DOHH2 (cell line): ENCODE measurements at regions not wholly inside any gene's neighbourhood (a gene's known extent, or its start where the extent isn't known, plus 50 kb on each side); places are given as distances from the start of the nearest gene placed in this dataset.
A peak's percentile ranks its signal among the peaks of the same experiment; 100 is the strongest.

ENCODE experiments used
- H3F3A ChIP-seq: fragments of 200-600 bp; sonication (generic), shearing (Covaris generic); 2 replicates; pipeline ENCODE4 v1.6.0; 2016; ENCODE audit warnings: antibody characterized with exemption, mild to moderate bottlenecking; ENCODE audit not compliant: control insufficient read depth, insufficient read depth
- H3K27ac ChIP-seq: fragments of 200-600 bp; sonication (generic); 2 replicates; pipeline ENCODE4 v1.5.1; 2014; ENCODE audit warnings: low read depth, mild to moderate bottlenecking, low read length, moderate library complexity
- H3K27me3 ChIP-seq: fragments of 200-600 bp; sonication (generic); 2 replicates; pipeline ENCODE4 v1.6.1; 2014; ENCODE audit warnings: mild to moderate bottlenecking, low read length, mixed read lengths; ENCODE audit not compliant: control insufficient read depth
- H3K36me3 ChIP-seq: fragments of 200-600 bp; sonication (generic); 2 replicates; pipeline ENCODE4 v1.6.1; 2014; ENCODE audit warnings: mild to moderate bottlenecking, low read length, moderate library complexity, mixed read lengths; ENCODE audit not compliant: control insufficient read depth
- H3K4me1 ChIP-seq: fragments of 200-600 bp; sonication (generic); 2 replicates; pipeline ENCODE4 v1.6.1; 2014; ENCODE audit warnings: mild to moderate bottlenecking, low read length, mixed read lengths; ENCODE audit not compliant: control insufficient read depth
- H3K4me2 ChIP-seq: fragments of 200-600 bp; sonication (generic); 2 replicates; pipeline ENCODE4 v1.6.0; 2014; ENCODE audit warnings: mild to moderate bottlenecking, low read length, moderate library complexity
- H3K4me3 ChIP-seq: fragments of 200-600 bp; sonication (generic); 2 replicates; pipeline ENCODE4 v1.5.1; 2014; ENCODE audit warnings: mild to moderate bottlenecking, low read length, mixed read lengths
- H3K79me2 ChIP-seq: fragments of 200-600 bp; sonication (generic); 2 replicates; pipeline ENCODE4 v1.6.1; 2014; ENCODE audit warnings: mild to moderate bottlenecking, low read length, mixed read lengths; ENCODE audit not compliant: control insufficient read depth
- H3K9me2 ChIP-seq: fragments of 200-600 bp; sonication (generic); replicated peaks from 2 replicates; pipeline ENCODE4 v1.6.1; 2014; ENCODE audit warnings: mild to moderate bottlenecking, low read length, mixed read lengths; ENCODE audit not compliant: control insufficient read depth
- H3K9me3 ChIP-seq: fragments of 200-600 bp; sonication (generic); 2 replicates; pipeline ENCODE4 v1.6.1; 2014; ENCODE audit warnings: antibody characterized with exemption, low read length, mixed read lengths; ENCODE audit not compliant: control insufficient read depth, insufficient read depth
- H4K20me1 ChIP-seq: fragments of 200-600 bp; sonication (generic); 2 replicates; pipeline ENCODE4 v1.6.0; 2014; ENCODE audit warnings: low read depth, mild to moderate bottlenecking, antibody characterized with exemption, low read length, moderate library complexity; ENCODE audit not compliant: control insufficient read depth, insufficient read depth
- CTCF ChIP-seq: fragments of 200-600 bp; sonication (generic); IDR thresholded peaks from one replicate; pipeline ENCODE4 v1.5.1; 2014; ENCODE audit warnings: antibody characterized with exemption, mild to moderate bottlenecking, low read depth, low read length; ENCODE audit not compliant: poor library complexity, severe bottlenecking
- EZH2phosphoT487 ChIP-seq: fragments of 200-600 bp; sonication (generic); IDR thresholded peaks from 2 replicates; pipeline ENCODE4 v1.6.1; 2017; ENCODE audit warnings: borderline replicate concordance, mild to moderate bottlenecking, antibody characterized with exemption, low read length, moderate library complexity, mixed read lengths

- H4K20me1 ChIP-seq: no peaks in the 10 kb centered on the region
- H3F3A ChIP-seq: no peaks in the 10 kb centered on the region
- no peaks in the 10 kb centered on the region for H3K79me2 ChIP-seq
- H3K27ac ChIP-seq: no peak overlapping the region
- no peak overlapping the region for H3K4me3 ChIP-seq
- H3K36me3 ChIP-seq: no peaks in the 10 kb centered on the region
- no peaks in the 10 kb centered on the region for H3K9me2 ChIP-seq
- TF ChIP-seq EZH2phosphoT487: no peak
- TF ChIP-seq CTCF: no peak
- no peaks in the 10 kb centered on the region for H3K9me3 ChIP-seq
- no peaks in the 10 kb centered on the region for H3K27me3 ChIP-seq
- H3K4me1 ChIP-seq: peaks cover 29% of the 10 kb centered on the region
- no peak overlapping the region for H3K4me2 ChIP-seq
These were observed 154.3 kb downstream of the HMHB1 start for GRCh38 chr5:143966280-143966679.

- TF ChIP-seq CTCF (peak; percentile 67), EZH2phosphoT487 (no peak)
- Histone ChIP-seq H3K27me3 (no peaks in the 10 kb centered on the region), H4K20me1 (no peaks in the 10 kb centered on the region), H3F3A (peaks cover 9% of the 10 kb centered on the region; the same call in 1 of the 2 replicates), H3K79me2 (no peaks in the 10 kb centered on the region), H3K4me2 (no peak overlapping the region), H3K9me3 (no peaks in the 10 kb centered on the region), H3K36me3 (no peaks in the 10 kb centered on the region), H3K4me1 (peaks cover 45% of the 10 kb centered on the region), H3K27ac (no peak overlapping the region), H3K9me2 (no peaks in the 10 kb centered on the region), H3K4me3 (no peak overlapping the region)
These were observed 156.3 kb downstream of the HMHB1 start for GRCh38 chr5:143968071-143968878.

- Histone ChIP-seq H3K27ac (no peak overlapping the region), H3K79me2 (no peaks in the 10 kb centered on the region), H3K4me1 (peaks cover 53% of the 10 kb centered on the region), H3K4me3 (no peak overlapping the region), H3K9me3 (no peaks in the 10 kb centered on the region), H3K9me2 (no peaks in the 10 kb centered on the region), H4K20me1 (no peaks in the 10 kb centered on the region), H3K4me2 (0 out of 2 replicates have a peak overlapping the region, but pooled peaks have one; percentile 16), H3K36me3 (no peaks in the 10 kb centered on the region), H3K27me3 (no peaks in the 10 kb centered on the region), H3F3A (peaks cover 9% of the 10 kb centered on the region; the same call in 1 of the 2 replicates)
- TF ChIP-seq EZH2phosphoT487: no peak
- TF ChIP-seq CTCF: no peak
These were observed 158.2 kb downstream of the HMHB1 start for GRCh38 chr5:143970159-143970558.
